DND-41 (cell line): ENCODE measurements at regions not wholly inside any gene's neighbourhood (a gene's known extent, or its start where the extent isn't known, plus 50 kb on each side); places are given as distances from the start of the nearest gene placed in this dataset.

Source experiments
- CTCF ChIP-seq: IDR thresholded peaks from 2 replicates; pipeline ENCODE4 v1.5.1; 2012; ENCODE audit warnings: borderline replicate concordance, low read length, moderate library complexity, mild to moderate bottlenecking; ENCODE audit not compliant: poor library complexity, severe bottlenecking; ENCODE audit errors: extremely low read depth
- EZH2 ChIP-seq: IDR thresholded peaks from 3 replicates; pipeline ENCODE4 v1.6.1; 2012; ENCODE audit warnings: borderline replicate concordance, low read depth, mild to moderate bottlenecking, moderate library complexity, low read length, inconsistent platforms; ENCODE audit not compliant: severe bottlenecking

- TF ChIP-seq CTCF (no peak), EZH2 (no peak)
Measured at GRCh38 chr5:74969726-74970125, 82.6 kb downstream of the GCNT4 start.
